Activated gamma-delta T cell treated with Interleukin-2 at 50 U/mL for 16 hours (primary cell): ENCODE measurements at regions not wholly inside any gene's neighbourhood (a gene's known extent, or its start where the extent isn't known, plus 50 kb on each side); places are given as distances from the start of the nearest gene placed in this dataset.

Experiments used
- DNase-seq: peaks from one replicate; pipeline ENCODE4 v3.0.0-alpha.2; 2020

DNA sequence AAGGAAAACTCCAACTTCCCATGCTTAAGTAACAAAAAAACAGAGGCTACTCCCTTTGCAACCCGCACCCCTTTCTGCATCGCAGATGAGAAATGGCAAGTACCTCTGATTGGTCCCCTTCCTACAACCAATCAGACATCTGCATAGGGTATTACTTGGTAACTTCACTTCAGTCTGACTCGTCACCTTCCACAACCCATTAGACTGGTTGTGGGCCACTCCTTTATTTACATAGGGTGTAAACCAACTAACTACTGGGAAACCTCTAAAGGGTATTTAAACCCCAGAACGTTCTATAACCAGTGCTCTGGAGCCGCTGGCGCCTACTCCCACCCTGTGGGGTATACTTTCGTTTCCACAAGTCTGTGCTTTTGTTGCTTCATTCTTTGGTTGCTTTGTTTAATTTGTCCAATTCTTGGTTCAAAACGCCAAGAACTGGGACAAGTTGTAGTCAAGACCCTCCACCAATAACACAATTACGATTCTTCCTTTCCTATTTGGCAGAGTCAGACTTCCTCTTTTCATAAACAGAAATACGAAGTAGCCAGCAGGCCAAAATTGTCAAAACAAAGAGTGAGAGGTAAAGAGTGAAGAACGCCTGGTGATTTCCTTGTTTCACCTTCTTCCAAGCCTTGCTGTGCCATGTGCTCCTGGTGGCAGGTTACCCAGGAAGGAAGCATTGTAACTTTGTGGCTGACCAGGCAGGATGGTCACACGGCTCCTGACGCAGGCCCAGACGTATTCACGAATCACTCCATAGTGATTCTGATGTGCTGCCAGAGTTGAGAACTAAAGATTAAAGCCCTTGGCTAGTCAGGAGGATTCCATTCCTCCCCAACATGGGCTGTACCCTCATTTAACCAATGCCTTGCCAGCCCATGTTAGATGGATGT, 477.4 kb downstream of the ARHGEF28 start:
- DNase-seq, result no peak

- DNase-seq, result no peak
Measured at GRCh38 chr5:74100268-74100665, 474.3 kb downstream of the ARHGEF28 start.

GRCh38 chr5:74099538-74100267, 473.7 kb downstream of the ARHGEF28 start:
- DNase-seq, result no peak

GRCh38 chr5:74098941-74099340, 472.9 kb downstream of the ARHGEF28 start:
- no peak for DNase-seq

DNA sequence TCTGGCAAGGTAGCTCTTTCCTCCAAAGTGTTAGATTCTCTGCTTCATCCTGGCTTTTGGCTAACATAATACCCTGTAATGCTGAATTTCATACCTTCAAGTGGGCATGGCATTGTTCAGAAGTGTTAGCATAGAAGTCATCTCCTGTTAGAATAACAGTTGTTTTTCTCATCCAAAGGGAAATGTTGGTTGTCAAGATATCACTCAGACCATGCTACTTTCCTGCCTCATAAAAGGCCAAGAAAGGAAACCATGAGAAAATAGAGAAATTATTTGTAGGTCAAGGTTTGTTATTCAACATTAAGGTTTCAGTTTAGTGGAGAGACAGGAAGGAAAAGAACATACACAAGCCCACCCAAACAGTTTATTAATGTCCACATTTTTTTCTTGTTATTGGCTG, 472.5 kb downstream of the ARHGEF28 start:
- DNase-seq, result no peak

GRCh38 chr5:74096325-74096724, 470.3 kb downstream of the ARHGEF28 start:
- DNase-seq, result no peak

DNA sequence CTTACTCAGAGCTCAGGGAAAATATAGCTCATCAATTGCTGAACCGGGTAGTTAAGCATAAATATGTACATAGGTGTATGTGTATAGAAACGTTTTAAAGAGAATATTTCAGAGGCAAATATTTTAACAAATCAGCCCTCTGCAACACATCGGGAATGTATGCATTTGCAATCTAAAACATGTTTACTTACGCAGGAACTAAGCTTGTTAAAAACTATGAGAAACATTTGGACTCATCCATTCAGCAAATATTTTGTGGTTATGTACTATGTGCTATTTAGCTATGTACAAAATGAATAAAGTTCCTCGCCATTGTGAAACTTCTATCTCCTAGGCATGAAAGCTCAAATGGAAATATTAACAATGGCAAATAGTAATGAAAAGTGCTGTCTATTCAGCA, 469.9 kb downstream of the ARHGEF28 start:
- DNase-seq, result no peak

DNA sequence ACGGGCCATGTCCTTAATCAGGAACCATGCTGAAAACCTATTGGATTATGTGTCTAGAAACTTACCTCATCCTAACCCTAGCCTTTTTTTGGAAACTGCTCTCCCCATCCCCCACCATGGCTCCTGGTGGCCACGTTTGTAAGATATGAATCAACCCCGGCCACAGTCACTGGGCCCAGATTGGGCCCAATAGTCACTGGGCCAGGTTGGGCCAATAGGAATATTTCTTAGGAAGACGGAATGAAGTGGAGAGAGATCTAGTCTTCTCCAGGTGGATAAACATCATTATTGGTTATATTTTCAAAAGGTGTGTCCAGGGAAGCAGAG, 468.7 kb downstream of the ARHGEF28 start:
- no peak for DNase-seq

DNA sequence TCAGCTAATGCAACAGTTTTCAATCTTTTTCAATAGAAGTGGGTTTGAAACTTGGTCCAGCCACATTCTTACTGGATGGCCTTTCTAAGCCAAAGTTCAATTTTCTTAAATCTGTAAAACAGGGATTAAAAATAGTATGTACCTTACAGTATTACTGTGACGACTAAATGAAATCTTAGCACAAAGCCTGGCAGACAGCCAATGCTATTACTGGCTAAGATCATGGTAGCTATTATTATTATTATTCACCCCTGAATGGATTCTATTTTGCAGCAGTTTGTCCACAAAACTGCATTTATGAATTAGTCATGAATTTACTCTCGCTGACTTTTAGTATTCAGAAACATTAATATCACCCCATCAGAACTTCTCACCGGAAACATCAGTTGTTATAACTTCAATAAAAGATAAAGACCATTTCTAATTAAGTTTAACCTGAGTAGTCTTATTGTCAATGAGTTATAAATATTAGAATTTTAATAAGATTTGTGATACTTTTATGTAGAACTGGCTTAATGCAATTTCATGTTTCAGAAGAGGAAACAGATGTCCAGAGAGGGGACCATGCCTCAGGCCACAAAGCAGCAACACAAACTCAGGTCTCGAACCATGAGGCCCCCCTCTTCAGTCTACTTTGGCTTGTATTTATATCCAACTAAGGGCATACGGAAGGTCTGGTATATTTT, 468.2 kb downstream of the ARHGEF28 start:
- DNase-seq, result no peak

DNA sequence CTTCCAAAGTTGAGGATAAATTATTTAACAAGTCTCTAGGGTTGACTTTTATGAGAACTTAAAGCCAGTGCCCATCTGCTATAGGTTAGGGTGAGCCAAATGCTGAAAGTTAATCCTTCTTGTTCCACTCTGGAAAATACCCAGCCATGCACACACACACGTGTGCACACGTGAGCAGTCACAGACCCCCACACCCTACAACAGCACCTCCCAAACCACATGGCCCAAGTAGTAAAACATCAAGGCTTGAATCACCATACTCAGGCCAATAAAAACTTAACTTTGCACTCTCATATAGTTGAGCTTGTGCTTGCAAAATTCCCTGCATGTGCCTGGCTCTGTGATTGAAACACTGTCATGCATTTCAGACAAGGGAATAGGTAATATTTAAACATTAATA, 467.6 kb downstream of the ARHGEF28 start:
- no peak for DNase-seq

DNA sequence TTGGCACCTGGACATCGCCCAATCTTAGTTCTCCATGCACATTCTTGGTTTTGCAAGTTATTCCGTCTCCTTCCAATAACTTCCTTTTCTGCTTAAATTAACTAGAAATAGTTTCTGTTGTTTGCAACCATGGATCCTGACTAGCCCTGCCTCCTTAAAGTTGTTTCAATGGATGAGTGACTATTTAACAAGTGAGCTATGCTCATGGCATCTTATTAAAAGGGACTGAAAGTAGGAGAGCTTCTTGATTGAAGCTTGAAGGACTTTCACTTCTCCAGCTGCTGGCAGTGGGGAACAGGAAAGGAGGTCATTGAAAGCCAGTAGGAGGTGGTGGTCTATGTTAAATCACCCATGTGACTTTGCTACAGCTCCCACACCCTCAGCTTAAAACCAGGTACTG, 466.8 kb downstream of the ARHGEF28 start:
- no peak for DNase-seq

GRCh38 chr5:74085782-74086181, 459.8 kb downstream of the ARHGEF28 start:
- no peak for DNase-seq

- no peak for DNase-seq
Measured at GRCh38 chr5:74085186-74085585, 459.2 kb downstream of the ARHGEF28 start.

DNA sequence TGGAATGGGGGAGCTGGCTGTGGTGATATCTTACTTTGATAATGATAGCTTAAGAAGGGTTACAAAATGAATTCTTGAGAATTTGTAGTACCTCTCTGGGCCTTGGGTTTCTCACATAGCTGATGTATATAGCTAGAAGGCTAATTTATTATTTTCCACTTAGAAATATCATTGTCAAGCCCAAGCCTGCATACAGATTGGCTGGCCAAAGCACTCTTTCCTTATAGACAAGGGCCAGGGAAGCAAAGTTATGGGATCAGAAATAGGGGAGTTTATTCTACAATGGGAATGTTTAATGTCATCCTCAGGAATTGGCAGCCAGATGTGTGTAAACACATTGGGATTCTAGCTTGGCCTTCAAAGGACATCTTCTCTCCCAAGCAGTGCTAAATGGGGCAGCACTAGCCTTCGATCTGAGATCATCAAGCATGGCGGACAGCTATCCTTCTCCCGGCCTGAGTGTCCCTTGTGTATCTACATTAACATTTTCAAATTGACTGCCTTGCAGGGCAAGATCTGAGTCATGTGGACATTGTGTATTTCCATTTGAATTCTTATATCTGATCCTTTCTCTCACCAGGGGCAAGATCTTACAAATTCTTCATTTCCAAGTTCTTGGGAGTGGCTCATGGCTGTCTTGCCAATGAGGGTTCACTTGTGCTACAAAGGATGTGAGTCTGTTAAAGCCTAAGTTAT, 457.2 kb downstream of the ARHGEF28 start:
- DNase-seq, result no peak

DNA sequence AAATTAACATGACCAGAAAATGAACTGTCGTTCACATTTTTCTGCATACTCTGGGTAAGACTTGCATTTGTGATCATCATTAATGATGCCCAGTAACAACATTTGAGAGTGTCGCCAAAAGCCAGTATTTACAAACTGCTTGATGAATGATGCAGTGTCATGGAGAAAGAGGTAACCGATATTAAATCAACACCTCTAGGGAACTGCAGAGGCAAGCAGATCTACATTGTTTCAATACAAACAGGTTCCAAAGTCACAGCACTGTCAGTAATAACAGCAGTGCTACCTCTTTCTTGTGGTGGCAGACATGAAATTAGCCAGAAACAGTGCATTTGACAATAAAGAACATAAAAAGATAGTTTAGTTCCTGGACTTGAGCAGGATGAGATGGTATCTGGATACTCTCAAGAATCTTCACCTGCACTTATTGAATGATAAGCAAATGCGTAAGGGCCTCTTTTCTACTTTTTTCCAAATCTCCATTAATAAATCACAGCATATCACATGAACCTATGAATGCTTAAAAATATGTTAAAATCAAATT, 456.6 kb downstream of the ARHGEF28 start:
- DNase-seq, result no peak

DNA sequence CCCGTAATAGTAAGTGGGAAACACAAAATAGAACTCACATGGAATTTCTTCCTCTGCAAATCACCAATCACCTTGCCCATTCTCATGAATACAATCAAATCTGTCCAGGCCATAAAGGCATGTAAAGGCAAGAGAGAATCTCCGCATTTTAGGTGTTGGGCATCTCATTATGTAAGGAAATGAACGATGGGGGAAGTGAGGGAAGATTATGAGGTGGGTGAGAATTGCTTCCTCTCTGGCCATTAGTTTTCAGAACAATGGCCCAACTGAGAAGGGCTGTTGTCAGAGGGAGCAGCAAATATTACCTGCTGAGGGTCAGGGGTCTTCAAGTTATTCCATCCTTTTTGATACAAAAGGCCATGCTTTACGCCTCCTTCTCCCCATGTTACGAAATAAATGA, 455.1 kb downstream of the ARHGEF28 start:
- no peak for DNase-seq

- no peak for DNase-seq
Measured at GRCh38 chr5:74079971-74080556, 454.1 kb downstream of the ARHGEF28 start.

GRCh38 chr5:74075501-74076484, 449.8 kb downstream of the ARHGEF28 start:
- no peak for DNase-seq

DNA sequence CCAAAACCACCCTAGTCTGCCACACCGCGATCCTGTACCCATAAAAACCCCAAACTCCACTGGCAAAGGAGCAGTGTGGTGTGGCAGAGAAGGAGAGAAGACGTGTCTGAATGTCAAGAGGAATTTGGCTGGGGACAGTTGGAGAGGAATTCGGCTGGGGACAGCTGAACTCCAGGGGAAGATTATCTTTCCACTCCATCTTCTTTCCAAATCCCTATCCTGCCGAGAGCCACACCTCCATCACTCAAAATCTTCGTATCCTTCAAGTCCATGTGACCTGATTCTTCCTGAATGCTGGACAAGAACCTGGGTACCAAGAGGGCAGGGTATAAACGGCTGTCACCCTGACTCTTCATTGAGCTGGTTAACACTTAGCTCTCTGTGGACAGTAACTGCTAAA, 448.1 kb downstream of the ARHGEF28 start:
- DNase-seq, result no peak

DNA sequence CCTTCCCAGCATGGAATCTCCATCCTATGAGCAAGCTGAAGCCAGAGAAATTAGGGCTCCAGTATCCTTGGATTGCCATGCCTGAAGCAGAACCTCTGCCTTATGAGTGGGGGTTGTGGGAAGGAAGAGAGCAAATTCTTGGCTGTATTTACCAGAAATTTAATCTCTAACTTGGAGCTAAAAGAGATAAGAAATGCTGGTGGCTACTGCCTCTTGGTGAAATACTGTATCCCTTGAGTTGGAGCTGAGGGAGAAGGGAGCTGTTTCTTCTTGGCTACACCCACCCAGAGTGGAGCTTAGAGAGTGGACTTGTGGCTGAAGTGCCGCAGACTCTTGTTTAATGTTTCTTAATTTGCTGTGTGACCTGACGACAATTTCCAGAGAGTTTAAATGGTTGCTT, 447.3 kb downstream of the ARHGEF28 start:
- DNase-seq, result no peak

DNA sequence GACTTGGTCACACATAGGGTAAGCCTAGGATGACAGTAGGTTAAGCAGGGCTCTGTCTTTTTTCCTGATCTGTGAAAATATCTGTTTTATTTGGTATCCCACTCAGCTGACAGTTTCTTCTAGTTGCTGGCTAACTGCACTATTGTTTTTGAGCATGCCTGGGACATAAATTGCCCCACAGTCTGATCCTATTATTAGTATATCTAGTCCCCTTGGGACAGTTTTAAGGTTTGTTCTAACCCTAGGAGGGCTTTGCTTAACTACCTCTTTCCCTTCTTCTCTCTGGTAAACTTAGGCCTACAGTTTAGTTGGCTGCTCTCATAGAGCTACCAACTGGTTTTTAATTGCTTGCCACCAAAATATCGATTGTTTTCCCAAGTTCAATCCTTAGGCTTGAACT, 446.6 kb downstream of the ARHGEF28 start:
- DNase-seq, result no peak
